ENCODE measurements at regions not wholly inside any gene's neighbourhood (a gene's known extent, or its start where the extent isn't known, plus 50 kb on each side); places are given as distances from the start of the nearest gene placed in this dataset.

DNA sequence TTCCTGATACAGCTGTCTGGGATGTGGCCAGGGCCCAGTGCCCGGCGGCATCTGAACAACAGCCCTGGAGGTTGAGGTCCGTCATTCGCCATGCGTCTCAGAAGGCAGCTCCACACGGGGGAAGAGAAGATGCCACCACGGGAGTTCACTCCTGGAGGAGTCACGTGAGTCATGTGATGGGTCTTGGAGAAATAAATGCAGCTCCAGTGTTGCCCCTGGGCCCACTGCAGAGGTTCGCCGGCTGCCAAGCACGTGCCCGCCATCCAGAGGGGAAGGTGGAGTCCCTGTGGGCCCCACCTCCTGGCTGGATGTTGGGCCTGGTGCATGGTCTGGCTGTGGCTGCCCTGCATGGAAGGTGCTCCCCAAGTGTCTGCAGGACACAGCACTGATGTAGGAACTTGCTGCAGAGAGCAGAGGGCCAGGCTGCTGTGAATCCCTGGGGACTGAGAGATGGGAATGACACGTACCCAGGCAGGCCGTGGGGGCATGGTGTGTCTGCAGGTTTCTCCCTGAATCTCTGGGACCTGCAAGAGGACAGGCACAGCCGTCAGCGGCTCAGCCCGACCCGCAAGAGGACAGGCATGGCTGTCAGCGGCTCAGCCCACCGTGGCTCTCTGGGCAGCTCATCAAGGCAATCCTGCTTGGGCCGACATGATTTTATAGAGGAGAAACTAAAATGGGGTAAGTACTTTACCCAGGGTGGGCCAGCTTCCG lies 418.3 kb upstream of the IRX4 start:
- DNase-seq (ENCODE audit: extremely low read depth, low read depth), result no peak
- TF ChIP-seq, protein P1, sequence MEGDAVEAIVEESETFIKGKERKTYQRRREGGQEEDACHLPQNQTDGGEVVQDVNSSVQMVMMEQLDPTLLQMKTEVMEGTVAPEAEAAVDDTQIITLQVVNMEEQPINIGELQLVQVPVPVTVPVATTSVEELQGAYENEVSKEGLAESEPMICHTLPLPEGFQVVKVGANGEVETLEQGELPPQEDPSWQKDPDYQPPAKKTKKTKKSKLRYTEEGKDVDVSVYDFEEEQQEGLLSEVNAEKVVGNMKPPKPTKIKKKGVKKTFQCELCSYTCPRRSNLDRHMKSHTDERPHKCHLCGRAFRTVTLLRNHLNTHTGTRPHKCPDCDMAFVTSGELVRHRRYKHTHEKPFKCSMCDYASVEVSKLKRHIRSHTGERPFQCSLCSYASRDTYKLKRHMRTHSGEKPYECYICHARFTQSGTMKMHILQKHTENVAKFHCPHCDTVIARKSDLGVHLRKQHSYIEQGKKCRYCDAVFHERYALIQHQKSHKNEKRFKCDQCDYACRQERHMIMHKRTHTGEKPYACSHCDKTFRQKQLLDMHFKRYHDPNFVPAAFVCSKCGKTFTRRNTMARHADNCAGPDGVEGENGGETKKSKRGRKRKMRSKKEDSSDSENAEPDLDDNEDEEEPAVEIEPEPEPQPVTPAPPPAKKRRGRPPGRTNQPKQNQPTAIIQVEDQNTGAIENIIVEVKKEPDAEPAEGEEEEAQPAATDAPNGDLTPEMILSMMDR (IDR thresholded peaks at IDR 0.05; ENCODE audit: low read depth, low read length), result no peak

DNA sequence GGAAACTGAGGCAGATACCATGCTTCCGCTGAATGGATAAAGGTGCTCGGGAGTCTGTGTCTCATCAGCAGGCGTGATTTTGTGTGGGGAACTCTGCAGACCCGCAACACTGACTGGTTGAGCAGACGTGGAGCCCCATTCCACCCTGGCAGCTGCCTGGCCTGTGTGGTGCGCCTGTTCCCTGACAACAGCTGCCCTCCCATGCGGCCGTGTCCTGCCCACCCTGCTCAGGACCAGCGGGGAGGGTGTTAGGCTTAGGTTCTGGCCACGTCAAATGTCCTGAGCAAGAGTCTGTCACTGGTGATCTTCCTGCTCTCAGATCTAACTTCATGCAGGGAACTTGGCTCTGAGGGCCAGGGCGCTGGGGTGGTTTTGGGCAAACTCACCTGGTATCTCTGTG lies 417.7 kb upstream of the IRX4 start:
- TF ChIP-seq, protein P1 (IDR thresholded peaks at IDR 0.05; ENCODE audit: low read depth, low read length), result no peak
- DNase-seq (ENCODE audit: extremely low read depth, low read depth), result no peak

DNA sequence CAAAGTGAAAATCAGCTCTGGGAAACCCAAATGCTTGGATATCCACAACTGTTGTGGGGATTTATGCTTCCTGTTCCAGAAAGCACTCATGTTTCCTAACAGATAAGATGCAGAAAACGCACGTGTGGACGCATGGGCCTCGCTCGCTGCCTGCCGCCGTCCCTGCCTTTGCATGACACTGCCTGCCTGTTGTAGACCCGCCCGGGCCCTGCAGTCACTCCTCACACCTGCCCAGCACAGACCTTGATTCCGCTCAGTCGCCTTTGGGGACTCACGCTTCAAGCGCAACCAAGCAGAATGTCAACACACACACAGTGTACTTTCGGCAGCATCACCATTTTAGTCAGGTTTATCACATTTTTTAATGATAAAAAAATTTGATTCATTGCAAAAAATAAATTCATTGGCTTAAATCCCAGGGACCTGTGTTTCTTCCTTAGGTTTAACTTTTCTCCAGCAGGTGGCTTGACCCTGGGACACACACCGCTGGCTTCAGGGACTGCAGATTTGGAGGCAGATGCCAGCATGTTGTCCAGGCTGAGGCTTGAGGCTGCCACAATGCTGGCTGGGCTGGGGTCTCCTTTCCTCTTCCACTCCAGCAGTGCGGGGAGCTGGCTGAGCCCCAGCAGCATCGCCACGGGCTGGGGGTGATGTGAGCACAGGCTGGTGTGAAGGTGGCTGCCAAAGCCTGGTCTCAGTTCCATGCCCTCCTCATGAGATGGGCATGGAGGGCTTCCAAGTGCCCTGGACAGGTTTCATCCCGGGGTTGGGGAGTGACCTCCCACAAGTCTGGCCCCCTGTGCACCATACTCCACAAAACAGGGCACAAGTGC lies 416.9 kb upstream of the IRX4 start:
- TF ChIP-seq, protein P1 (IDR thresholded peaks at IDR 0.05; ENCODE audit: low read depth, low read length), result no peak
- DNase-seq (ENCODE audit: extremely low read depth, low read depth), result no peak

DNA sequence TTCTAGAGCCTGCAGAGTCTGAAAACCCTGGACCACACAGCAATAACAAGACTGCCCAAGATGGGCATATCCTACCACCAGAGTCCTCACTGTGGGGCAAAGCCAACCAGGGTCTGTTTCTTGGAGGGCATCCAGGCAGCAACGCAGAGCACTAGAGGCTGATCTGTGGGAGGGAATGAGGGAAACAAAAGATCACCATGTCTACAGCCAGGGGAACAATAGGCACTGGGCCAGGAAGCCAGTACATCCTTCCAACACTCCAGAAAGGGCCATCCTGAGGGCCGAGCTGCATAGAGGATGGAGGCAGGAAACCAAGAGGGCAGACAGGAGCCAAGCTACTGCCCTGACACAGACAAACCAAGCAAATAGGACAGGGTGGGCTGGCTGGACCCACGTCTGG lies 416.1 kb upstream of the IRX4 start:
- TF ChIP-seq, protein P1 (IDR thresholded peaks at IDR 0.05; ENCODE audit: low read depth, low read length), result no peak
- DNase-seq (ENCODE audit: extremely low read depth, low read depth), result no peak

DNA sequence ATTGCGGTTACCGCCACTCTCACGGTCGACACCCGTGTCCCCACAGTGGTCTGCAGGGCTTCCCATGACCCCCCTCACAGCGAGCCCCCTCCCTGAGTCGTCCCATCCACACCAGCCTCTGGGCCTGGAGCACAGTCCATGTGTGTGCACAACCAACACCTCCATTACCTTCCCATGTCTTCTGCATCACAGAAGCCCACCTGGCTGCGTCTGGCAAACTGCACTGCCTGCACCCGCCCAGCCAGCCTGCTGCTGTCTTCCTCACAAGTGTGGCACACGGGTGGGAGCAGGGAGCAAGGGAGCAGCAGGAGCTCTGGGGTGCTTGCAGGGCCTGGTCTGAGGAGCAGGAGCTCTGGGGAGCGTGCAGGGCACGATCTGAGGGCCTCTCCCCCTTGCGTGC lies 415.3 kb upstream of the IRX4 start:
- DNase-seq (ENCODE audit: extremely low read depth, low read depth), result no peak
- TF ChIP-seq, protein P1 (IDR thresholded peaks at IDR 0.05; ENCODE audit: low read depth, low read length), result no peak

DNA sequence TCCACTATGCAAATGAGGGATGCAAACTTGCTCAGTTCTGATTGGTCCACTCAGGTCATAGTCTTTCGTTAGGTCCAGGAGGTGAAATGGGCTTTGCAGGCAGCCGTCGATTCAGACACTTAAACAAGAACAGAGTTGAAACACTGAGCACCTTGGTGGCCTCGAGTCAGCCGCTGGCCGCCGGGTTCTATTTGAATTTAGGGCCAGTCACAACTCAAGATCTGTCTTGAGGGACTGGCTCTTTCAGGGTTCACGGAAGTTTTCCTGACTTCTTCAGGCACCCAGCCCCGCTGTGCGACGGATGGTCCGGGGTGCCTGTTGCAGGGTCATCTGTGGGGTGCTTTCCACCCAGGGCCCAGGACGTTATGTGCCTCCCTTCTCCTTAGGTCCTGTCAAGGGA lies 412.8 kb upstream of the IRX4 start:
- TF ChIP-seq, protein P1 (IDR thresholded peaks at IDR 0.05; ENCODE audit: low read depth, low read length), result no peak
- DNase-seq (ENCODE audit: extremely low read depth, low read depth), result no peak

DNA sequence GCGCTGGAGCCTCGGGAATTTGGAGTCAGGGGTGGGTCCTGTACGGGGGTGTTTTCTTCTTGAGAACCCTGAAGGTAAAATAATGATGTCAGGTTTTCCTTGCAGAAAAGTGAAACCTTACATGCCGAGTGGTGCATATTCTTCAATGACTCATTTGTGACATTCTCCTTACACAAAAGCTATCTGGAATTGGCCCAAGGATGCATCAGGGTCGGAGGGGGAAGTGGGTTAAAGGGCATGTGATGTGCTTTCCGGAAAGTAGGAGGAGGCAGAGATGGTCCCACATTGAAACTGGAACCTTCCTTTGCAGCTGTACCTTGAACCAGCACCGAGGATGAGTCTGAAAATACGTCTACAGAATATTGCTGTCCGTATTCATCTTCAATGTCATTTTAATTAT lies 411.2 kb upstream of the IRX4 start:
- no peak for DNase-seq (ENCODE audit: extremely low read depth, low read depth)
- TF ChIP-seq, protein P1 (IDR thresholded peaks at IDR 0.05; ENCODE audit: low read depth, low read length), result no peak

Data from AG09319 (cell line).